ENCODE measurements at regions not wholly inside any gene's neighbourhood (a gene's known extent, or its start where the extent isn't known, plus 50 kb on each side); places are given as distances from the start of the nearest gene placed in this dataset.

DNA sequence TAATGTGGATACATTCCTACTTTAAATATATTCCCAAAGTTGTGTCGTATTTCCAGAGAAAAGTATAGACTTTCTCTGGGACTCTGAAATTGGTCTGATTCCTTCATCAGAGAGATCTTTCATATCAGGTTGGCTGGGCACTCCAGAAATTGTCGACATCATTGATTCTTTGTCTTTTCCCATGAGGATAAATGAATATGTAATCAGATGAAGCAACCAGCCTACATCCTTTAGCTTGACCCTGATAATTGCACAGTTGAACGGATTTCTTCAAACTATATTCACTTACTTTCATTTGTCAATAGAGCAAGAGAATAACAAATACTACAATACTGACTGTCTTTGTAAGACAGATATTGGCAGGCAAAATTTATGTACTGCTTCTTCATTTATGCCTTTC lies 680.2 kb upstream of the LRRTM4 start:
- Histone ChIP-seq H3F3A (ENCODE audit: low read depth) (no peaks in the 10 kb centered on the region), H3K9me2 (replicated peaks; ENCODE audit: low read depth, low read length) (no peaks in the 10 kb centered on the region), H3K4me2 (ENCODE audit: low read depth, low read length, poor library complexity, severe bottlenecking) (no peak overlapping the region), H3K27me3 (ENCODE audit: insufficient read depth, low read length, poor library complexity, severe bottlenecking) (no peaks in the 10 kb centered on the region), H3K36me3 (ENCODE audit: insufficient read depth, low read length) (no peaks in the 10 kb centered on the region), H4K20me1 (ENCODE audit: insufficient read depth, low read length, poor library complexity, severe bottlenecking) (no peaks in the 10 kb centered on the region), H3K4me1 (ENCODE audit: insufficient read depth, low read length, poor library complexity, severe bottlenecking) (no peaks in the 10 kb centered on the region), H3K9ac (ENCODE audit: low read depth, low read length, poor library complexity, severe bottlenecking) (no peak overlapping the region), H3K9me3 (ENCODE audit: insufficient read depth, low read depth, low read length) (no peaks in the 10 kb centered on the region), H3K4me3 (ENCODE audit: low read length, poor library complexity, severe bottlenecking) (no peak overlapping the region), H2AFZ (ENCODE audit: low read length) (no peak overlapping the region), H3K79me2 (ENCODE audit: insufficient read depth, low read length) (no peaks in the 10 kb centered on the region)
- no peak for TF ChIP-seq EZH2phosphoT487 (IDR thresholded peaks at IDR 0.05; ENCODE audit: borderline replicate concordance)
- TF ChIP-seq, protein P1, sequence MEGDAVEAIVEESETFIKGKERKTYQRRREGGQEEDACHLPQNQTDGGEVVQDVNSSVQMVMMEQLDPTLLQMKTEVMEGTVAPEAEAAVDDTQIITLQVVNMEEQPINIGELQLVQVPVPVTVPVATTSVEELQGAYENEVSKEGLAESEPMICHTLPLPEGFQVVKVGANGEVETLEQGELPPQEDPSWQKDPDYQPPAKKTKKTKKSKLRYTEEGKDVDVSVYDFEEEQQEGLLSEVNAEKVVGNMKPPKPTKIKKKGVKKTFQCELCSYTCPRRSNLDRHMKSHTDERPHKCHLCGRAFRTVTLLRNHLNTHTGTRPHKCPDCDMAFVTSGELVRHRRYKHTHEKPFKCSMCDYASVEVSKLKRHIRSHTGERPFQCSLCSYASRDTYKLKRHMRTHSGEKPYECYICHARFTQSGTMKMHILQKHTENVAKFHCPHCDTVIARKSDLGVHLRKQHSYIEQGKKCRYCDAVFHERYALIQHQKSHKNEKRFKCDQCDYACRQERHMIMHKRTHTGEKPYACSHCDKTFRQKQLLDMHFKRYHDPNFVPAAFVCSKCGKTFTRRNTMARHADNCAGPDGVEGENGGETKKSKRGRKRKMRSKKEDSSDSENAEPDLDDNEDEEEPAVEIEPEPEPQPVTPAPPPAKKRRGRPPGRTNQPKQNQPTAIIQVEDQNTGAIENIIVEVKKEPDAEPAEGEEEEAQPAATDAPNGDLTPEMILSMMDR (conservative IDR thresholded peaks at IDR 0.05; ENCODE audit: low read length), result no peak

- H3K4me2 ChIP-seq (ENCODE audit: low read depth, low read length, poor library complexity, severe bottlenecking), result no peak overlapping the region
- no peak overlapping the region for H3K9ac ChIP-seq (ENCODE audit: low read depth, low read length, poor library complexity, severe bottlenecking)
- H3K36me3 ChIP-seq (ENCODE audit: insufficient read depth, low read length), result no peaks in the 10 kb centered on the region
- H3F3A ChIP-seq (ENCODE audit: low read depth), result no peaks in the 10 kb centered on the region
- H3K4me1 ChIP-seq (ENCODE audit: insufficient read depth, low read length, poor library complexity, severe bottlenecking), result no peaks in the 10 kb centered on the region
- no peaks in the 10 kb centered on the region for H3K27me3 ChIP-seq (ENCODE audit: insufficient read depth, low read length, poor library complexity, severe bottlenecking)
- no peak overlapping the region for H2AFZ ChIP-seq (ENCODE audit: low read length)
- H3K4me3 ChIP-seq (ENCODE audit: low read length, poor library complexity, severe bottlenecking), result no peak overlapping the region
- H4K20me1 ChIP-seq (ENCODE audit: insufficient read depth, low read length, poor library complexity, severe bottlenecking), result no peaks in the 10 kb centered on the region
- no peaks in the 10 kb centered on the region for H3K79me2 ChIP-seq (ENCODE audit: insufficient read depth, low read length)
- H3K9me2 ChIP-seq (replicated peaks; ENCODE audit: low read depth, low read length), result no peaks in the 10 kb centered on the region
- TF ChIP-seq, protein P1 (conservative IDR thresholded peaks at IDR 0.05; ENCODE audit: low read length), result no peak
- no peak for TF ChIP-seq EZH2phosphoT487 (IDR thresholded peaks at IDR 0.05; ENCODE audit: borderline replicate concordance)
- H3K9me3 ChIP-seq (ENCODE audit: insufficient read depth, low read depth, low read length), result no peaks in the 10 kb centered on the region
Observed at GRCh38 chr2:78202986-78203670, 681.0 kb upstream of the LRRTM4 start.

DNA sequence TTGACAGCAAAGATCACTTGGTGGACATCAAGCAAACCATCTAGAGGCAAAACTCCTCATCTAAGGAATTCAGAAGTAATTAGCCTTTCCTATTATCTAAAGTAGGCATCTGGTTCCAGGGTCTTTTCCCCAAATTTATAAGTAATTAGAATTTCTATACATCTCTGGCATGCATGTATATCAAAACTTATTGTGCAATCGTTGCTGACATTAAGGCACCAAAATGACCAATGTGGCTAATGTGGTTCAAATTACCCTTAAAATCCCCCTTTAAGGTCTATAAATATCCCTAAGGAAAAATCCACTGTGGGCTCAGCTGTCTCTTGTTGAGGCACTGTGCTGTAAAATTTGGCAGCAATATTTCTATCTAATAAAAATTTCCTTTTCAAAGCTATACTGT lies 695.9 kb upstream of the LRRTM4 start:
- Histone ChIP-seq H3K9ac (ENCODE audit: low read depth, low read length, poor library complexity, severe bottlenecking) (no peak overlapping the region), H3K4me3 (ENCODE audit: low read length, poor library complexity, severe bottlenecking) (no peak overlapping the region), H3K9me2 (replicated peaks; ENCODE audit: low read depth, low read length) (no peaks in the 10 kb centered on the region), H4K20me1 (ENCODE audit: insufficient read depth, low read length, poor library complexity, severe bottlenecking) (no peaks in the 10 kb centered on the region), H3K27me3 (ENCODE audit: insufficient read depth, low read length, poor library complexity, severe bottlenecking) (no peaks in the 10 kb centered on the region), H3K4me1 (ENCODE audit: insufficient read depth, low read length, poor library complexity, severe bottlenecking) (no peaks in the 10 kb centered on the region), H3K36me3 (ENCODE audit: insufficient read depth, low read length) (no peaks in the 10 kb centered on the region), H3K79me2 (ENCODE audit: insufficient read depth, low read length) (no peaks in the 10 kb centered on the region), H3K9me3 (ENCODE audit: insufficient read depth, low read depth, low read length) (no peaks in the 10 kb centered on the region), H3F3A (ENCODE audit: low read depth) (no peaks in the 10 kb centered on the region), H2AFZ (ENCODE audit: low read length) (no peak overlapping the region), H3K4me2 (ENCODE audit: low read depth, low read length, poor library complexity, severe bottlenecking) (no peak overlapping the region)
- TF ChIP-seq, protein P1 (conservative IDR thresholded peaks at IDR 0.05; ENCODE audit: low read length), result no peak
- TF ChIP-seq EZH2phosphoT487 (IDR thresholded peaks at IDR 0.05; ENCODE audit: borderline replicate concordance), result no peak

All from Loucy (cell line).